ENCODE measurements at regions not wholly inside any gene's neighbourhood (a gene's known extent, or its start where the extent isn't known, plus 50 kb on each side); places are given as distances from the start of the nearest gene placed in this dataset.

DNA sequence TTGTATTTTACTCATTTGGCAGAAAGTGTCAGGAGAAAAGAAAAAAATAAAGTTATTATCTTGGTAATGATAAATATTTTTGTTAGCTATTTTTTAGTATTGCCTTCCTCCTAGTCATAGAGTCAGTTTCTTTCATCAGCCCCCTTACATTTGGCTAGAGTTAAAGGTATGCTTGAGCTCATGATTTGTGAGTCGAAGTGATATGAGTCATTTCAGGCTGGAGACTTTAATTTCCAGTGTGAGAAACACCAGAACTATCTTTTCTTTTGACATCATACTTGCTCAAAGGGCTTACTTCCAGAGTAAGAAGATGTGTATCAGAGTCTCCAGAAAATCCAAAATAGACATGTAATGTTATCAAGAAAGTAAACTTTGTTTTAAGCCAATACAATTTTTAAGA is 746.7 kb upstream of the TYRP1 start:
- TF ChIP-seq, protein P1, sequence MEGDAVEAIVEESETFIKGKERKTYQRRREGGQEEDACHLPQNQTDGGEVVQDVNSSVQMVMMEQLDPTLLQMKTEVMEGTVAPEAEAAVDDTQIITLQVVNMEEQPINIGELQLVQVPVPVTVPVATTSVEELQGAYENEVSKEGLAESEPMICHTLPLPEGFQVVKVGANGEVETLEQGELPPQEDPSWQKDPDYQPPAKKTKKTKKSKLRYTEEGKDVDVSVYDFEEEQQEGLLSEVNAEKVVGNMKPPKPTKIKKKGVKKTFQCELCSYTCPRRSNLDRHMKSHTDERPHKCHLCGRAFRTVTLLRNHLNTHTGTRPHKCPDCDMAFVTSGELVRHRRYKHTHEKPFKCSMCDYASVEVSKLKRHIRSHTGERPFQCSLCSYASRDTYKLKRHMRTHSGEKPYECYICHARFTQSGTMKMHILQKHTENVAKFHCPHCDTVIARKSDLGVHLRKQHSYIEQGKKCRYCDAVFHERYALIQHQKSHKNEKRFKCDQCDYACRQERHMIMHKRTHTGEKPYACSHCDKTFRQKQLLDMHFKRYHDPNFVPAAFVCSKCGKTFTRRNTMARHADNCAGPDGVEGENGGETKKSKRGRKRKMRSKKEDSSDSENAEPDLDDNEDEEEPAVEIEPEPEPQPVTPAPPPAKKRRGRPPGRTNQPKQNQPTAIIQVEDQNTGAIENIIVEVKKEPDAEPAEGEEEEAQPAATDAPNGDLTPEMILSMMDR (IDR thresholded peaks at IDR 0.05) = no peak
- TF ChIP-seq EP300 (IDR thresholded peaks at IDR 0.05) (no peak), POLR2A (IDR thresholded peaks at IDR 0.05) (no peak), POLR2AphosphoS5 (IDR thresholded peaks at IDR 0.05) (no peak)
- no peaks in the 10 kb centered on the region for H3K27me3 ChIP-seq
- H3K4me3 ChIP-seq = no peak overlapping the region
- WGBS = 58% methylated on average over 1 of the region's 1 CpG
- no peaks in the 10 kb centered on the region for H3K4me1 ChIP-seq
- H3K9me3 ChIP-seq = no peaks in the 10 kb centered on the region
- H3K27ac ChIP-seq = no peak overlapping the region
- no peak for DNase-seq (ENCODE audit: low spot score in 2 of 2)
- no peaks in the 10 kb centered on the region for H3K36me3 ChIP-seq

GRCh38 chr9:11962327-11962726 is 730.9 kb upstream of the TYRP1 start:
- no peak for DNase-seq (ENCODE audit: low spot score in 2 of 2)
- 57% methylated on average over 4 of the region's 4 CpGs for WGBS

GRCh38 chr9:11966786-11967185 is 726.4 kb upstream of the TYRP1 start:
- Histone ChIP-seq H3K9me3 (no peaks in the 10 kb centered on the region), H3K27me3 (no peaks in the 10 kb centered on the region), H3K36me3 (no peaks in the 10 kb centered on the region), H3K4me3 (no peak overlapping the region), H3K27ac (no peak overlapping the region), H3K4me1 (no peaks in the 10 kb centered on the region)
- 80% methylated on average over 4 of the region's 4 CpGs for WGBS
- TF ChIP-seq, protein P1 (IDR thresholded peaks at IDR 0.05) = no peak
- TF ChIP-seq EP300 (IDR thresholded peaks at IDR 0.05) (no peak), POLR2AphosphoS5 (IDR thresholded peaks at IDR 0.05) (no peak), POLR2A (IDR thresholded peaks at IDR 0.05) (no peak)
- no peak for DNase-seq (ENCODE audit: low spot score in 2 of 2)

More at GRCh38 chr9:11962327-11962726, 730.9 kb upstream of the TYRP1 start:
- Histone ChIP-seq H3K27me3 (no peaks in the 10 kb centered on the region), H3K4me3 (no peak overlapping the region), H3K36me3 (no peaks in the 10 kb centered on the region), H3K9me3 (no peaks in the 10 kb centered on the region), H3K4me1 (no peaks in the 10 kb centered on the region), H3K27ac (no peak overlapping the region)
- no peak for TF ChIP-seq EP300 (IDR thresholded peaks at IDR 0.05)
- TF ChIP-seq POLR2A (IDR thresholded peaks at IDR 0.05) = no peak
- TF ChIP-seq POLR2AphosphoS5 (IDR thresholded peaks at IDR 0.05) = no peak
- TF ChIP-seq, protein P1 (IDR thresholded peaks at IDR 0.05) = no peak

GRCh38 chr9:11968631-11969030 is 724.6 kb upstream of the TYRP1 start:
- H3K27me3 ChIP-seq = no peaks in the 10 kb centered on the region
- H3K36me3 ChIP-seq = no peaks in the 10 kb centered on the region
- H3K4me3 ChIP-seq = no peak overlapping the region
- 83% methylated on average over 1 of the region's 1 CpG for WGBS
- no peak overlapping the region for H3K27ac ChIP-seq
- no peaks in the 10 kb centered on the region for H3K4me1 ChIP-seq
- no peak for DNase-seq (ENCODE audit: low spot score in 2 of 2)
- TF ChIP-seq, protein P1 (IDR thresholded peaks at IDR 0.05) = no peak
- TF ChIP-seq POLR2AphosphoS5 (IDR thresholded peaks at IDR 0.05) = no peak
- TF ChIP-seq POLR2A (IDR thresholded peaks at IDR 0.05) = no peak
- no peaks in the 10 kb centered on the region for H3K9me3 ChIP-seq

DNA sequence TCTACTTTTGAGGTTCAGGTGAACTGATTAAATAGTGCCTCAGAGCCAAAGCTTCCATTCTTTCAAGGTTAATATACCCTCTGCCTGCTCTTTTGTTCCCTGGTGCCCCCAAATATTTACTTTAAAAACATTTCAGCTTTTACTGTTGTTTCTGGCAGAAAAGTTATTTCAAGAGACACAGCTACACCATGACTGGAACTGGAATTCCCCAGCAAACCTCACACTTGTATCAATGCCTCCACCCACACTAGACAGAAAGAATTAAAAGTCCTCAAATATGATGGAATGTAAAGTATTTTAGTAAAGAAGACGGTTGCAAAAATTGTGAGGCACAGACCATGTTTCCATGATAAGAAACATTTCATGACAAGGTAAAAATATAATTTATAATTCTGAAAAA is 720.2 kb upstream of the TYRP1 start:
- no peaks in the 10 kb centered on the region for H3K4me1 ChIP-seq
- no peak for DNase-seq (ENCODE audit: low spot score in 2 of 2)
- no peaks in the 10 kb centered on the region for H3K9me3 ChIP-seq
- TF ChIP-seq, protein P1 (IDR thresholded peaks at IDR 0.05) = no peak
- TF ChIP-seq EP300 (IDR thresholded peaks at IDR 0.05) (no peak), POLR2AphosphoS5 (IDR thresholded peaks at IDR 0.05) (no peak), POLR2A (IDR thresholded peaks at IDR 0.05) (no peak)
- WGBS = 34% methylated on average over 1 of the region's 1 CpG
- H3K27me3 ChIP-seq = no peaks in the 10 kb centered on the region
- no peaks in the 10 kb centered on the region for H3K36me3 ChIP-seq
- H3K4me3 ChIP-seq = no peak overlapping the region
- no peak overlapping the region for H3K27ac ChIP-seq

All from suprapubic skin (tissue), 4 donors.